HG03378 (cell line): ENCODE measurements at regions not wholly inside any gene's neighbourhood (a gene's known extent, or its start where the extent isn't known, plus 50 kb on each side); places are given as distances from the start of the nearest gene placed in this dataset.

ENCODE experiments used
- ATAC-seq: cut with Tn5 transposase; IDR thresholded peaks from one replicate; pipeline ENCODE4 v1.9.1; 2021; ENCODE audit warnings: mild to moderate bottlenecking, moderate library complexity; ENCODE audit not compliant: unreplicated experiment

GRCh38 chr14:87879389-87879788 is 113.6 kb downstream of the GALC start:
- no peak for ATAC-seq

GRCh38 chr14:87878959-87879358 is 114.0 kb downstream of the GALC start:
- ATAC-seq: no peak

DNA sequence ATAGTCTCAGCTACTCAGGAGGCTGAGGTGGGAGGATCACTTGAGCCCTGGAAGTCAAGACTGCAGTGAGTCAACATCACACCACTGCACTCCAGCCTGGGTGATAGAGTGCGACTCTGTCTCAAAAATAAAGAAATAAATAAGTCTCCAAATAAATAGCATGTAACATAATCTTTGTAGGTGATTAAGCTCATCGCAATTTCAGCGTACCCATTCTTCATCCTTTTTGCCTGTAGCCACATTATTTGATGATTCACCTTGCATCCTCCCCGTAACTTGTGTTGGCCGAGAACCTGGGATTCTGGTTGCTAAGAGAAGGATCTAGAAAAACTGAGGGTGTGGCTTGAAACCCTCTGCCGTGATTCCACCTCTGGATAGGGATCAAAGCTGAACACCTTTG is 115.1 kb downstream of the GALC start:
- no peak for ATAC-seq

DNA sequence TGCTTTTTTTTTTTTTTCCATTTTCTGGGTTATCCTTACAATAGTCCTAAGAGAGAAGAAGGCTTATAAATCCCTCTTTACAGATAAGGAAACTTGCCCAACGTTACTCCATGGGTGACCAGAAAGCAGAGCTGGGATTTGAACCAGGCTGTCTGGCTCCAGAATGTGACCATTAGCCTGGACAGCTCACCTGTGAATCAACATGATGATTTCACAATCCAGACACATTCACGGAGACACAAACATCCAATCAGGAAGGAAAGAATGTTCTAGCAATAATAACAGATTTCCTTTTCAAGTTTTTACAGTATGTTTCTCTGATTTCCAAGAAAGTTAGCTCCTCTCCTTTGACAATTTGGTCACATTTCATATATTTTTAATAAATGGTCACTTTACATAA is 118.3 kb downstream of the GALC start:
- no peak for ATAC-seq

DNA sequence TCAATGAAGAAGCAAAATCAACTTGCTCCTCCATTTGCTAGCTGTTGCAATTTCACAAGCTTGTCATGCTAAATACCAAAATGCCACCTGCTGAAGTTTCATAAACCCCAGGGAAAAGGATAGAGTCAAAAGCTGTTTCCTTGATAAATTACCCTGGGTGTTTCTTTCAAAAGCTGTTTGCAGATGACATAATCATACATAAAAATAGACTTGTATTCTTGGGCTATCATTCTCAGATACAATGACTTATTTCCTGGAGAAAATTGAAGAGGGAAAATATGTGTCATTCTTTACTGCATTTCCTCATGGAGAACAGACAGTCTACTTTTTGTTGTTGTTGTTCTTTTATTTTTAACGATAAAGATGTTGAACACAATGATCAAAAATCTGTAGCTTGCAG is 119.2 kb downstream of the GALC start:
- no peak for ATAC-seq

DNA sequence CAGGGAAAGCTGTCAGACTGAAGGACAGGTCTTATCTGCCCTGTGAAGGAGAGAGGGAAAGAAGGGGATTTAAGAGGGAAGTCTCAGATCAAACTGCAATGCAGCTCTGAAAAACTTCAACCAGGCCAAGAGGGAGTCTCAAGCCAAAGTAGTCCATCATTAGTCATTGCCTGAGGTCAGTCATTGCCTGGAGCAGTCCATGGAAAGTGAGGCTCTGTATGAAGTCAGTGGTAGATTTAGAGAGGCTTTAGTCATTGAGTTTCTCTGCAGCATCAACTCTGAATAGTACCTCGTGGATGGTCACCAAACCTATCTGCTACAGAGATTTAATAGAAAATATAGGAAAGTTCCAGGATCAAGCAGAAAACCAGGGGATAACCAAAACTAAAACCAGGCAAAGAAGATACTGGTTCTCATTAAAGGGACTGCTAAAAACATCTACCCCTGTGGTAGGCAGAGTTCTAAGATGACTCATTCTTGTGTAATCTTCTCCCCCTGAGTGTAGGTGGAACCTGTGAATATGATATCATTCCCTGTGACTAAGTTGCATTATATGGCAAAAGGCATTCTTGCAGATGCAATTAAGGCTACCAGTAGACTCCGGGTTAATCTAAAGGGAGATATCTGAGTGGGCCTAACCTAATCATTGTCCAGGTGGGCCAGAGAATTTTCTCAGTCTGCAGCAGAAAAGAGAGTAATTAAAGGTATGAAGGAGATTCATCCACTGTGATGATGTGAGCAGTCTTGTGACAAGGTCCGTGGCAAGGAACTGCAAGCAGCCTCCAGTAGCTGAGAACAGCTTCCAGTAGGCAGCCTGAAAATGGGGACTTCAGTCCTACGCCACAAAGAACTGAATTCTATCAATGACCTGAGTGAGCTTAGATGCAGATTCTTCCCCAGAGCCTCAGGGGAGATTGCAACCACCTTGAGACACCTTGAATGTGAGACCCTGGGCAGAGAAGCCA is 123.1 kb downstream of the GALC start:
- ATAC-seq: peak; percentile 90

- no peak for ATAC-seq
These were observed 124.1 kb downstream of the GALC start for GRCh38 chr14:87868920-87869319.

DNA sequence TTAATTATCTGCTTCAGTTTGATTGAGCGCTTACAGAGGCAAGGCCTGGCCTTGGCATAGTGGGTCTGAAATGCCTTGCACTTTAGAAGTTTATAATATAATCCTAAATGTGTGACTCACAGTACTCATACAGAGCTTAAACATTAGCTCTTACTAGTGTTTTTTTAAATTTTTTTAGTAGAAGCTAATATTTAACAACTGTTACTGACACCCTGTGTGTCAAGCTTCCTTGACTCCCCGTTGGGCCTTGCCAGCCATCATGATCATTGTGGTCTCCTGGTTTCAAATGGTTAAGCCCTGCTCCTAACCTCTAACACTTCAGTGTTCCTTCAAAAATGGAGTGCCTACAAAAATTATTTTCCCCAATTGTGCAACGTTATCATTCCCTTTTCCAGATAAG is 126.9 kb downstream of the GALC start:
- ATAC-seq: no peak

DNA sequence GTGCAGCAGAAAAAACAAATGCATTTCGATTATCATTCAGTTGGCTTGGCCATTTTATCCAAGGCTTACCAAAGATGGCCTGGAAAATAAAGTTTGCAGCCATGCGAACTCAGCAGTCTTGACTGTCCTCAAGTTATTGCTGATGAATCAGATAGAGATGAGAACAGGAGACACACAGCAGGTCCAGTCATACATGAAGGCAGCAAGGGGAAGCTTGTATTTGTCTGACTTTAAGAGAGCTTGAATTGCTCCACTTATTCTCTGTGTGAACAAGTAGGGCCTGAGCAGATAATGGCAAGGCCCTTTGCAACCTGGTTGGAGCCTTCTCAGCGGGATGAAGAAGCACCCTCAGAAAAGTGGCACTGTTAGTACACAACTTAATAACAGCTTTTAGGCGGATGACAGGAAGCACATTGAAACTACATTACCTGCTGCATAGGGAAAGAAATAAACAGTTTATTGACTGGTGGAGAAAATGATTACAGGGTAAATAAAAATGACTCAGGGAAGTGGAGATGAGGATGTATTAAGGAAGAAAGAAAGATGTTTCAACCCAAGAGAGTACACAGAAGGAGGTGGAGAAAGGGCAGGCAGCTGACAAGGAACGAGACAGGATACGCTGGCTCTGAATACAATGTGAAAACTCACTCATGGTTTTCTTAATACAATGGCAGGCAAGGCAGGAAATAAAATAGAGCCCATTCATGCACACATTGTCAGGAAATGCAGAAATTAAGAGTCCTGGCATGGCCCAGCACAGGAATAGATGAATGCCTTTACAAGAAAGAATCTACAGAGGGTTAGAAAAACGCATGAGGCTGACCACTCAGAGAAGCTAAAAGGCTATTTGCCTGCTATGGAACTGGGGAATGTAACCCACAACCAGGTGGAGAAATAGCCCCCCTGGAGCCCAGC is 128.4 kb downstream of the GALC start:
- ATAC-seq: no peak

DNA sequence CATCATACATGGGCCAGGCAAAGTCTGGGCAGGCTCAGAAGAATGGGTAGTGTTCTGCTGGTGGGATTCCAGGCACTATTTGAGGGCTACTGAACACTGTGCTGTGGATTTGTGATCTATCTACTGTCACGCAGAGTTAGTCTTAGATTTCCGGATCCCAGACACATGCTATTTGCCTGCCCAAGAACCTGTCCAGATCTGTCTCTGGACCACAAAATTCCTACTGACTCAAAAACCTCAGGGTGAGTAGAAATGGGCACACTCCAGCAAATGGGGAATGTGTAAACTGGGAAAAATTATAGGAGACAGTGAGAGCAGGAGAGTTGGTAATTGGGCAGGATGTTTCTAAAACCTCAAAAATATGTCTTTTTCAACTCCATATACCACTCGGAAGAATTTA is 129.9 kb downstream of the GALC start:
- no peak for ATAC-seq

DNA sequence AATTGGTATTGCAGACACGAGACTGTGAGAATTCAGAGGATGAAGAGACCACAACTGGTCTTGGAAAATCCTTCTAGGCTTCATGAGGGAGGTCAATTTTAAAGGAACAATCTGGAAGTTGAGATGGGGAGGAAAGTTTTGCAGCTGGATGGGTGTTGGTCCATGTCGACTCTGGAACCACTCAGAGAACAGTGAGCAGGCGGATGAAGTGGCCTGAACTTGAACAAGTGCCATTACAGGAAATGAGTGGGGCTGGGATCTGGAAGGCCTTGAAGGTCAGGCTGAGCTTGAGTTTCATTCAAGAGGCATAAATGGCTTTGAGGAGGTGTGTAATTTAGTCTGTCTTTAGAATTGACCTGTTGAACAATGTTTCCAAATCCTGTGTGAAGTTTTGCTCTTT is 140.9 kb downstream of the GALC start:
- no peak for ATAC-seq

DNA sequence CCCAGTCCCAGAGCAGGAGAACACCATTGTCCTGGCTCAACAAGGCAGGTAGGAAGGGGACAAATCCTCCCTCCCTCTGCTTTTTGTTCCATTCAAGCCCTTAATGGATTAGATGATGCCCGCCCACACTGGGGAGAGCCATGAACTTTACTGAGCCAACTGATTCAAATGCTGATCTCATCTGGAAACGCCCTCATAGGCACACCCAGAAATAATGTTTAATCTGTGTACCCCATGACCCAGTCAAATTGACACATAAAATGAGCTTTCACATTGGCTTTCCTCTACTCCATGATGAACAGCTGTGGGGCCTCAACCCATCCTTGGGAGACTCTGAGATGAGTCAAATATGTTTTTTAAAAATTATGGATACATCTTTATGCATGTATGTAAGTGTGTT is 141.8 kb downstream of the GALC start:
- ATAC-seq: no peak

- no peak for ATAC-seq
These were observed 145.7 kb downstream of the GALC start for GRCh38 chr14:87847216-87847755.

DNA sequence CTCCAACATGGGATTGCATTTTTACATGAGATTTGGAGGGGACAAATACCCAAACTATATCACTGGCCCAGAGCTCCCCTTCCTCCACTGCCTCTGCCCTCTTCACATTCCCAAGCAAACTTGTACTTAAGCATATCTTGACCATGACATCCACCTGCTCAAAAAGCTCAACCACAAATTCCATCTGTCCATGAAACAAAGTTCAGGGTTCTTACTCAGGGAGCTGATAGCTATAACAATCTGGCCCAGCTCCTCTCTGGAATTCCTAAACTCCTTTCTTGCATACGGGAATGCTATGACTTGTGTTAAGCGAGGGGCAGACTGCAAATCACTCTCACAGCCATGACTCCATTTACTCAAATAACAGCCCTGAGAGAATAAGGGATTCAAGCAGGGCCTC is 152.1 kb downstream of the GALC start:
- no peak for ATAC-seq

GRCh38 chr14:87838931-87839330 is 154.1 kb downstream of the GALC start:
- ATAC-seq: no peak

- ATAC-seq: no peak
These were observed 155.7 kb downstream of the GALC start for GRCh38 chr14:87837296-87837695.

DNA sequence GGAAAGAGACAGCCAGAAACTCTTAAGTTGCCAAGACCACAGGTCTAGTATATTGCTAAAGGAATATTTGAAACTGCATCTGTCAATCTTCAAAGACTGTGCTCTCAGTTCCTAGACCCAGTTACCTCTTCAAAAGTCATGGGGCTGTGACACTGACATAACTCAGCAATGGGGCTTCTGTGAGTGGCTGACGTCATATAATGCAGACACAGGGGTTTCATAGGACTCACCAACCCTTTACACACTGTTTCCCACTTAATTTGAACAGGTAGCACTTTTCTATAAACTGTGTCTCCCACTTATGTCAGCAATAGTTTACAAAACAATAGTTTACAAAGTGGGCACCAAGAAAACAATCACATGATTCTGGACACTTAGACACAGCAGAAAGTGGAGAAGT is 158.4 kb downstream of the GALC start:
- ATAC-seq: no peak

GRCh38 chr14:87833026-87833425 is 160.0 kb downstream of the GALC start:
- ATAC-seq: no peak

- ATAC-seq: no peak
These were observed 162.4 kb downstream of the GALC start for GRCh38 chr14:87830443-87831096.

GRCh38 chr14:87829543-87829942 is 163.4 kb downstream of the GALC start:
- no peak for ATAC-seq

GRCh38 chr14:87824266-87824665 is 168.7 kb downstream of the GALC start:
- ATAC-seq: no peak
